Activated T-helper 1 cell treated with anti-CD3 and anti-CD28 coated beads, Interleukin-12 subunit alpha, Interleukin-12 subunit beta, Interleukin-2, Interleukin-4 antibody, amounts not matched to agents 30 ng/mL and 10 ng/mL and 1 ng/mL, durations not matched to agents 14 hours and 24 hours and 36 hours (primary cell): ENCODE measurements at regions not wholly inside any gene's neighbourhood (a gene's known extent, or its start where the extent isn't known, plus 50 kb on each side); places are given as distances from the start of the nearest gene placed in this dataset.
"Not testable (repeated sequence)": the region's sequence is repeated elsewhere in the genome, so short reads cannot be mapped to it uniquely, and the experiment has no call there.

Source experiments
- DNase-seq: peaks from one replicate; pipeline ENCODE4 v3.0.0; 2021; ENCODE audit warnings: low spot score
- H3K27ac Mint-ChIP-seq: one replicate; pipeline ENCODE4 v1.8.0; 2021; ENCODE audit warnings: mild to moderate bottlenecking, mixed read lengths
- H3K27me3 Mint-ChIP-seq: one replicate; pipeline ENCODE4 v1.8.0; 2022; ENCODE audit warnings: mild to moderate bottlenecking, moderate library complexity, mixed read lengths; ENCODE audit not compliant: insufficient read depth
- H3K36me3 Mint-ChIP-seq: one replicate; pipeline ENCODE4 v1.8.0; 2021; ENCODE audit warnings: low read depth, mixed read lengths
- H3K4me1 Mint-ChIP-seq: one replicate; pipeline ENCODE4 v1.8.0; 2021; ENCODE audit warnings: low read depth, mixed read lengths
- H3K4me3 Mint-ChIP-seq: one replicate; pipeline ENCODE4 v1.8.0; 2021; ENCODE audit warnings: mild to moderate bottlenecking, moderate library complexity, mixed read lengths
- H3K9me3 Mint-ChIP-seq: one replicate; pipeline ENCODE4 v1.8.0; 2021; ENCODE audit warnings: mixed read lengths
- intact Hi-C: fragments of 100-400 bp; cut with micrococcal nuclease; formaldehyde crosslinking; loops from one replicate; pipeline ENCODE4 v1.15.1; 2024

GRCh38 chr10:125521721-125522680 lies 161.0 kb downstream of the TEX36 start:
- Mint-ChIP-seq H3K27me3 (no peaks in the 10 kb centered on the region), H3K27ac (no peak overlapping the region), H3K36me3 (no peaks in the 10 kb centered on the region), H3K4me3 (no peak overlapping the region), H3K4me1 (no peaks in the 10 kb centered on the region), H3K9me3 (no peaks in the 10 kb centered on the region)
- intact Hi-C loops = no loop called here
- no peak for DNase-seq

GRCh38 chr10:125520968-125521367 lies 162.0 kb downstream of the TEX36 start:
- Mint-ChIP-seq H3K4me3 (no peak overlapping the region), H3K36me3 (no peaks in the 10 kb centered on the region)

GRCh38 chr10:125518397-125518796 lies 164.6 kb downstream of the TEX36 start:
- H3K36me3 Mint-ChIP-seq, DNase-seq, H3K27me3 Mint-ChIP-seq, H3K4me3 Mint-ChIP-seq, H3K4me1 Mint-ChIP-seq, intact Hi-C loops, H3K9me3 Mint-ChIP-seq, H3K27ac Mint-ChIP-seq: not testable (repeated sequence)

More at GRCh38 chr10:125520968-125521367, 162.0 kb downstream of the TEX36 start:
- H3K27me3 Mint-ChIP-seq = no peaks in the 10 kb centered on the region
- intact Hi-C loops = no loop called here
- H3K4me1 Mint-ChIP-seq = no peaks in the 10 kb centered on the region
- H3K9me3 Mint-ChIP-seq = no peaks in the 10 kb centered on the region
- no peak for DNase-seq
- H3K27ac Mint-ChIP-seq = no peak overlapping the region

- DNase-seq = no peak
- no peaks in the 10 kb centered on the region for H3K9me3 Mint-ChIP-seq
Observed at GRCh38 chr10:125515571-125515970, 167.4 kb downstream of the TEX36 start.

DNA sequence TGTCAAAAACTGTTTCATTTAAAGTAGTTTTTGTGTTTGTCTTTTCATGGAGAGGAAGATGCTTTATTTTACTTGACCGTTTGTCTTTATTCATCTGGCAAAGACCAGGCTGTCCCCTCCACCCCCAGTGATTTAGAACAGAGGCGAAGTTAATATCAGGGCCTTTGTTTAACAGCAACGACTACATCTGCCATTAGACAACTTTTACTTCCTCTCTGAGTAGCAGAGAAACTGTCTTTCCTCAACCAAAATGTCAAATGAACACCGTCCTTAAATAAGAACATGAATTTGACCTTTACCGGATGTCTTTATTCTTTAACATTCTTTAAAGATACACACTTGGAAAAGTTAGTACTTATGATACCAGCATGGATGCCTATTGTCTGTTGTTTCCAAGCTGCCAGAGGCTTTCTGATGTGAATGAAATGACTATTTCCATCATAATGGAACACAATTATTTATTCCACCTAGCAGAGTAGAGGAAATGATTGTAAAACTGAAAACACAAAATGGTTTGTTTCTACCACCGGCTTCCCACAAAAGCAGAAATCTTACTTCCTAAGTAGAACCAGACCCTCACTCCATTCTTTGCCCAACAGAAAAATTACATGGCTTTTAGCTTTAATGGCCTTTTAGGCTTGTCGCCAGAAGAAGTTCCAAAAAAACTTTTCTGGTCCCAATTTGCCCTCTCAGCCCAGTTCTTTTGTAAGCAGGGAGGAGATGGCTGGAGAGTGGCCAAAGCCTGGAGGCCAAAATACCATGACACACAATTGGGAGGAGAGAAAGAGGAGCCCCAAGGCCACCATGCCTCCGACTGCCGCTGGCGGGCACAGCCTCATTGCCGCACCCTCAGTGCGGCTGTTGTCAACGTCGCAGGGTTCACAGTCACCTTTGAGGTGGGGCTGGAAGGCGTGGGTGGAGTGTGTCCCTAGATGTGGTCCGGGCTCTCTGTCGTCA lies 168.5 kb downstream of the TEX36 start:
- Mint-ChIP-seq H3K27ac (no peak overlapping the region), H3K4me3 (no peak overlapping the region), H3K27me3 (no peaks in the 10 kb centered on the region), H3K9me3 (no peaks in the 10 kb centered on the region), H3K36me3 (no peaks in the 10 kb centered on the region), H3K4me1 (no peaks in the 10 kb centered on the region)
- intact Hi-C loops = no loop called here
- DNase-seq = no peak

More at GRCh38 chr10:125515571-125515970, 167.4 kb downstream of the TEX36 start:
- no peak overlapping the region for H3K27ac Mint-ChIP-seq
- intact Hi-C loops = no loop called here
- no peaks in the 10 kb centered on the region for H3K27me3 Mint-ChIP-seq
- no peaks in the 10 kb centered on the region for H3K36me3 Mint-ChIP-seq
- H3K4me1 Mint-ChIP-seq = no peaks in the 10 kb centered on the region
- H3K4me3 Mint-ChIP-seq = no peak overlapping the region

DNA sequence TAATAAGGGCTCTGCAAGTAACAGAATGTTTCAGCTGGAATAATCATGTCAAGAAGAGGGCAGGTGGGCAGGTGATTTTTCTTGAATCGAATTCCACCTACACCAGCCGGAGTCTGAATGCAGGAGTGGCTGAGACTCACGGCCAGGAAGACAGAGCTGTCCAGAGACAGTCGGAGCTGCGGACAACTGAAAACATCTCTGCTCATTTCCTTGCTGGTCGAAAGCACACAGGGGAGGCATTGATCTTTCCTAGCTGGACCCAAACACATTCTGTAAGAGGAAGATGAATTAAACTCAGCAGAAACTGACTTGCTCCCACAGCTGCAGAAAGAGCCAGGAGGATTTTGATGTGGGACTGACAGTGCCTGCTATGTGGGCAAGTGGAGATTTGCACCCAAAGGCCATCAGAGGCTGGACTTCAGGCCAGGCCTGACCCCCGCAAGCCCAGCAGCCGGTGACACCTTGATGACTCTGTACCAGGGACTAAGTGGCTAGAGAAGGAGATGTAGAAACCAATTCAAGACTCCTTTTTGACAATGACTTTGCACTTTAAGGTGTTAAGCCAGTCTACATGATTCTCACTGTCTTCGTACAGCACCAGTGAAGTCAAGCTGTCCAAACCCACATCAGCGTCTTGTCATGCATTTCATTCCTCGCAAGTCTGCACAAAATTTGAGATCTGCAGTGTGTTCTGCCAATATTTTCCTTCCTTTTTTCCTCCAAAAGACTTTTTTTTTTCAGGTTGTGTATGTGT lies 169.4 kb downstream of the TEX36 start:
- H3K36me3 Mint-ChIP-seq = no peaks in the 10 kb centered on the region
- no peak overlapping the region for H3K4me3 Mint-ChIP-seq
- H3K9me3 Mint-ChIP-seq = no peaks in the 10 kb centered on the region
- no peaks in the 10 kb centered on the region for H3K27me3 Mint-ChIP-seq
- H3K4me1 Mint-ChIP-seq = no peaks in the 10 kb centered on the region
- H3K27ac Mint-ChIP-seq = no peak overlapping the region
- intact Hi-C loops = no loop called here
- no peak for DNase-seq

GRCh38 chr10:125510998-125511397 lies 172.0 kb downstream of the TEX36 start:
- Mint-ChIP-seq H3K9me3 (no peaks in the 10 kb centered on the region), H3K4me3 (no peak overlapping the region), H3K27me3 (no peaks in the 10 kb centered on the region), H3K4me1 (no peaks in the 10 kb centered on the region), H3K36me3 (no peaks in the 10 kb centered on the region), H3K27ac (no peak overlapping the region)
- intact Hi-C loops = no loop called here
- DNase-seq = no peak

- DNase-seq = no peak
- H3K9me3 Mint-ChIP-seq = no peaks in the 10 kb centered on the region
- no peak overlapping the region for H3K4me3 Mint-ChIP-seq
- intact Hi-C loops = no loop called here
- H3K36me3 Mint-ChIP-seq = no peaks in the 10 kb centered on the region
- H3K4me1 Mint-ChIP-seq = no peaks in the 10 kb centered on the region
- H3K27me3 Mint-ChIP-seq = no peaks in the 10 kb centered on the region
- H3K27ac Mint-ChIP-seq = no peak overlapping the region
Observed at GRCh38 chr10:125505648-125506047, 177.3 kb downstream of the TEX36 start.

- H3K27ac Mint-ChIP-seq = no peak overlapping the region
- H3K9me3 Mint-ChIP-seq = no peaks in the 10 kb centered on the region
- DNase-seq = no peak
- no peak overlapping the region for H3K4me3 Mint-ChIP-seq
- H3K27me3 Mint-ChIP-seq = no peaks in the 10 kb centered on the region
- H3K36me3 Mint-ChIP-seq = no peaks in the 10 kb centered on the region
- intact Hi-C loops = no loop called here
- H3K4me1 Mint-ChIP-seq = no peaks in the 10 kb centered on the region
Observed at GRCh38 chr10:125502276-125502675, 180.7 kb downstream of the TEX36 start.

DNA sequence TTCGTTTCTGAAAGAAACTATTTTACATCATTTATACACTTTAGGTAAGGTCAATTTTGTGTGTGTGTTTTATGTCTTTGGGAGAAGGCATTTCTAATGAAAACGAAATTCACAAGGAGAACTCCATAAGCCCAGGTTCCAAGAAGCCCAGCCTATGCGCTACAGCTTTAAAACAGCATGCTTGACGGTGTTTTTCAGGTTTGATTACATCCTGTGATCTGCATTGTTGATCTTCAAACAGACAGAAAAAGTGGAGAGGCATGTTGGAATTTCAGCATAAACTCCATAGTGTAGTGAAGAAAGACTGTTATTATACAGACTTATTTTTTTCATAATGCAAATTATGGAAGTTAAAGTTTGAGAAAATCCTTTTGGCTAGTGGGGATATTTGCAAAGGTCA lies 187.6 kb downstream of the TEX36 start:
- no peaks in the 10 kb centered on the region for H3K27me3 Mint-ChIP-seq

DNA sequence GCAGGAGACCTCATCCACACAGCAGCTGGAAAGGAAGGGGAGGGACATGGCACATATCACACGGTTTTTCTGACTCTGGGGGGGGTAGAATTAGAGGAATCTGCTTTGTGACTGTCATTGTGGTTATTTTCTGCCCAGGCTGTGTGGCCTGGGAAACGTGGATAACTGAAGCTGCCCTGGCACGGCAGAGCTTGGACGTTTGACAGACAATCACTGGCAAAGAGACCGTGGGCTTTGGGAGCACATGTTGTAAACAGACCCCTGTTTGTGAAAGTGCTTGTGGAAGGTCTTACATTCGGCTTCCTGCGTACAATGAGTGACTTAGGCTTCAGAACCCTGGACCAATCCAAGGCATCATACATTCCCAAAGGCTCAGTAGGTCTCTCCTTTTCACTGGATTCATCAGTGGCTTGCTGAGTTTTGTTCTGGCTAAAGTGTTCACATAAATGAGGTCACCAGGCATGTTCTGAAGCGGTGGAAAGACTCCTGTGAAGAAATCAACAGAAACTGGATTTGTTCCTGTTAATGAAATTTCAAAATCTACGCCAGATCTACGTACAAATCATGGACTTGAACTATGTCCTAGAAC lies 188.2 kb downstream of the TEX36 start:
- Mint-ChIP-seq H3K27ac (no peak overlapping the region), H3K36me3 (no peaks in the 10 kb centered on the region), H3K9me3 (no peaks in the 10 kb centered on the region), H3K27me3 (no peaks in the 10 kb centered on the region), H3K4me3 (no peak overlapping the region), H3K4me1 (no peaks in the 10 kb centered on the region)
- no peak for DNase-seq
- intact Hi-C loops = no loop called here

More for the DNA sequence above, 187.6 kb downstream of the TEX36 start:
- no peak for DNase-seq
- no peaks in the 10 kb centered on the region for H3K4me1 Mint-ChIP-seq
- H3K4me3 Mint-ChIP-seq = no peak overlapping the region
- intact Hi-C loops = no loop called here
- H3K36me3 Mint-ChIP-seq = no peaks in the 10 kb centered on the region
- H3K27ac Mint-ChIP-seq = no peak overlapping the region
- no peaks in the 10 kb centered on the region for H3K9me3 Mint-ChIP-seq

DNA sequence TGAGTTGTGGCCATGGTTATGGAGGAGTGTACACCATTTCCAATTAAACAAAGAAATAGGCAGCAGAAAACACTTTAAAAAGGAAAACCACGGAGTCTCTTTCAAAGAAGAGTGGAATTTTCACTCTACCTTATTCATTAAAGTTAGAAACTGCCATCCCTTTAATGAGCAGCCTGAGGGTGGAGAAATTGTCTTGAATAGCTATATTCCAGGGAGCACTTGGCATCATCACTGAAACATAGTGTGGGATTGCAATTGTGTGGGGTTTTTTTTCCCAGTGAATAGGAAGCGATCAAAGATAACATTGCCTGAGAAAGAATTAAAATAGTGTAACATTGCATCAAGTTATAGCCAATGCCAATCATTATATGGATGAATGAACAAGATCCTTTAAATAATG lies 191.6 kb downstream of the TEX36 start:
- intact Hi-C loops = no loop called here
- Mint-ChIP-seq H3K4me3 (no peak overlapping the region), H3K4me1 (no peaks in the 10 kb centered on the region), H3K9me3 (no peaks in the 10 kb centered on the region), H3K27ac (no peak overlapping the region), H3K27me3 (no peaks in the 10 kb centered on the region), H3K36me3 (no peaks in the 10 kb centered on the region)
- no peak for DNase-seq
